PFSK-1 (cell line): ENCODE measurements at regions not wholly inside any gene's neighbourhood (a gene's known extent, or its start where the extent isn't known, plus 50 kb on each side); places are given as distances from the start of the nearest gene placed in this dataset.

ENCODE experiments used
- FOXP2 ChIP-seq: optimal IDR thresholded peaks from 2 replicates; pipeline ENCODE3; 2011; ENCODE audit warnings: borderline replicate concordance, control low read depth, inconsistent platforms; ENCODE audit not compliant: insufficient read depth; ENCODE audit errors: extremely low read length, extremely low read depth
- POLR2AphosphoS5 ChIP-seq: IDR thresholded peaks from 2 replicates; pipeline ENCODE4 v1.6.1; 2012; ENCODE audit warnings: low read depth, mild to moderate bottlenecking, control low read depth, low read length, moderate library complexity
- REST ChIP-seq, 2 experiments: IDR thresholded peaks; 2 replicates each; pipeline versions ENCODE4 v1.6.1 to v1.8.0; 2011 to 2012; ENCODE audit warnings: low read depth in 2 of 2, low read length in 2 of 2, control low read depth in 1 of 2, inconsistent platforms in 1 of 2, mild to moderate bottlenecking in 1 of 2, moderate library complexity in 1 of 2; ENCODE audit not compliant: insufficient read depth in 1 of 2
- SIN3A ChIP-seq: IDR thresholded peaks from 2 replicates; pipeline ENCODE4 v1.6.1; 2012; ENCODE audit warnings: mild to moderate bottlenecking, low read length, moderate library complexity, borderline replicate concordance; ENCODE audit not compliant: insufficient read depth
- TAF1 ChIP-seq: IDR thresholded peaks from 2 replicates; pipeline ENCODE4 v1.6.1; 2012; ENCODE audit warnings: low read length, control low read depth, borderline replicate concordance; ENCODE audit not compliant: insufficient read depth

GRCh38 chr9:16255217-16255616 lies 615.3 kb downstream of the BNC2 start:
- no peak for TF ChIP-seq FOXP2
- TF ChIP-seq REST (IDR thresholded peaks at IDR 0.05; ENCODE audit: insufficient read depth in 1 of 2, low read depth in 2 of 2, low read length in 2 of 2): no peak
- TF ChIP-seq TAF1: no peak
- no peak for TF ChIP-seq SIN3A
- no peak for TF ChIP-seq POLR2AphosphoS5

- TF ChIP-seq SIN3A (no peak), POLR2AphosphoS5 (no peak), TAF1 (no peak), FOXP2 (no peak), REST (IDR thresholded peaks at IDR 0.05; ENCODE audit: insufficient read depth in 1 of 2, low read depth in 2 of 2, low read length in 2 of 2) (no peak)
Measured at GRCh38 chr9:16257604-16258003, 612.9 kb downstream of the BNC2 start.

- no peak for TF ChIP-seq POLR2AphosphoS5
- TF ChIP-seq REST (IDR thresholded peaks at IDR 0.05; ENCODE audit: insufficient read depth in 1 of 2, low read depth in 2 of 2, low read length in 2 of 2): no peak
- TF ChIP-seq FOXP2: no peak
- no peak for TF ChIP-seq TAF1
- no peak for TF ChIP-seq SIN3A
Measured at GRCh38 chr9:16258191-16258590, 612.3 kb downstream of the BNC2 start.

GRCh38 chr9:16258708-16259107 lies 611.8 kb downstream of the BNC2 start:
- no peak for TF ChIP-seq FOXP2
- no peak for TF ChIP-seq REST (IDR thresholded peaks at IDR 0.05; ENCODE audit: insufficient read depth in 1 of 2, low read depth in 2 of 2, low read length in 2 of 2)
- TF ChIP-seq TAF1: no peak
- TF ChIP-seq POLR2AphosphoS5: no peak
- no peak for TF ChIP-seq SIN3A

- no peak for TF ChIP-seq REST (IDR thresholded peaks at IDR 0.05; ENCODE audit: insufficient read depth in 1 of 2, low read depth in 2 of 2, low read length in 2 of 2)
- no peak for TF ChIP-seq POLR2AphosphoS5
- no peak for TF ChIP-seq TAF1
- no peak for TF ChIP-seq FOXP2
- no peak for TF ChIP-seq SIN3A
Measured at GRCh38 chr9:16262477-16263261, 607.8 kb downstream of the BNC2 start.
